Neural cell (in vitro differentiated cells): ENCODE measurements at regions not wholly inside any gene's neighbourhood (a gene's known extent, or its start where the extent isn't known, plus 50 kb on each side); places are given as distances from the start of the nearest gene placed in this dataset.

Experiments used
- EP300 ChIP-seq: fragments of 450-650 bp; conservative IDR thresholded peaks from 2 replicates; pipeline ENCODE4 v1.6.1; 2014; ENCODE audit warnings: antibody characterized with exemption, mild to moderate bottlenecking, moderate library complexity; ENCODE audit not compliant: poor library complexity, severe bottlenecking
- EZH2 ChIP-seq: fragments of 200-600, 300-800 bp; shearing (Covaris generic), sonication (generic); IDR thresholded peaks from 2 replicates; pipeline ENCODE4 v1.6.1; 2014; ENCODE audit warnings: antibody characterized with exemption, low read length, borderline replicate concordance, mild to moderate bottlenecking; ENCODE audit not compliant: insufficient read depth, poor library complexity, severe bottlenecking
- MXI1 ChIP-seq: fragments of 450-650 bp; conservative IDR thresholded peaks from 2 replicates; pipeline ENCODE4 v1.6.1; 2014; ENCODE audit warnings: antibody characterized with exemption, mild to moderate bottlenecking; ENCODE audit not compliant: poor library complexity, severe bottlenecking
- POLR2AphosphoS5 ChIP-seq: IDR thresholded peaks from 2 replicates; pipeline ENCODE4 v1.6.1; 2012
- RAD21 ChIP-seq: fragments of 450-650 bp; conservative IDR thresholded peaks from 2 replicates; pipeline ENCODE4 v1.6.1; 2014; ENCODE audit warnings: antibody characterized with exemption, mild to moderate bottlenecking, moderate library complexity
- TAF1 ChIP-seq: IDR thresholded peaks from 2 replicates; pipeline ENCODE4 v1.6.1; 2012; ENCODE audit warnings: low read depth
- TF ChIP-seq, protein P1 (sequence below): fragments of 450-650 bp; IDR thresholded peaks from 2 replicates; pipeline ENCODE4 v1.5.1; 2014; ENCODE audit warnings: antibody characterized with exemption, mild to moderate bottlenecking, moderate library complexity; ENCODE audit not compliant: poor library complexity, severe bottlenecking
- TF ChIP-seq, protein P2 (sequence below): IDR thresholded peaks from 2 replicates; pipeline ENCODE4 v1.6.1; 2012; ENCODE audit warnings: borderline replicate concordance

DNA sequence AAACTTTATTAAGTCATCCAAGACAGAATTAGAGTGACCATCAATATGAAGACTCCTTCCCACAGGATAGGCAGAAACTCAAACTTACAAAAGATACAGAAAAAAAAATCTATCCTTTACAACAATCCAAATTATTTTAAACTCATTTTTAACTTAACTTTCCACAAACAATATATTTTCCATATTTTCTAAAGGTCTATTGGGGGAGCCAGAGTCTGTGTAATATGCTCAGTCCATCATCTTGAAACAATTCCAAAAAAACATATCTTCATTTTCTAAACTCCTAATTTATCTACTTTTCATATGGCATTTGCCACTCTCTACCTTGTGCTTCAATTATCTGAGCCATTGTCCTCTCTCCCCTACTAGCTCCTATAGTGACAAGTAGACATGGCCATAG is 378.1 kb downstream of the PDGFC start:
- TF ChIP-seq, protein P1, sequence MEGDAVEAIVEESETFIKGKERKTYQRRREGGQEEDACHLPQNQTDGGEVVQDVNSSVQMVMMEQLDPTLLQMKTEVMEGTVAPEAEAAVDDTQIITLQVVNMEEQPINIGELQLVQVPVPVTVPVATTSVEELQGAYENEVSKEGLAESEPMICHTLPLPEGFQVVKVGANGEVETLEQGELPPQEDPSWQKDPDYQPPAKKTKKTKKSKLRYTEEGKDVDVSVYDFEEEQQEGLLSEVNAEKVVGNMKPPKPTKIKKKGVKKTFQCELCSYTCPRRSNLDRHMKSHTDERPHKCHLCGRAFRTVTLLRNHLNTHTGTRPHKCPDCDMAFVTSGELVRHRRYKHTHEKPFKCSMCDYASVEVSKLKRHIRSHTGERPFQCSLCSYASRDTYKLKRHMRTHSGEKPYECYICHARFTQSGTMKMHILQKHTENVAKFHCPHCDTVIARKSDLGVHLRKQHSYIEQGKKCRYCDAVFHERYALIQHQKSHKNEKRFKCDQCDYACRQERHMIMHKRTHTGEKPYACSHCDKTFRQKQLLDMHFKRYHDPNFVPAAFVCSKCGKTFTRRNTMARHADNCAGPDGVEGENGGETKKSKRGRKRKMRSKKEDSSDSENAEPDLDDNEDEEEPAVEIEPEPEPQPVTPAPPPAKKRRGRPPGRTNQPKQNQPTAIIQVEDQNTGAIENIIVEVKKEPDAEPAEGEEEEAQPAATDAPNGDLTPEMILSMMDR, result no peak
- TF ChIP-seq EZH2 (no peak), EP300 (no peak), POLR2AphosphoS5 (no peak), TAF1 (no peak), RAD21 (no peak), MXI1 (no peak)
- TF ChIP-seq, protein P2, sequence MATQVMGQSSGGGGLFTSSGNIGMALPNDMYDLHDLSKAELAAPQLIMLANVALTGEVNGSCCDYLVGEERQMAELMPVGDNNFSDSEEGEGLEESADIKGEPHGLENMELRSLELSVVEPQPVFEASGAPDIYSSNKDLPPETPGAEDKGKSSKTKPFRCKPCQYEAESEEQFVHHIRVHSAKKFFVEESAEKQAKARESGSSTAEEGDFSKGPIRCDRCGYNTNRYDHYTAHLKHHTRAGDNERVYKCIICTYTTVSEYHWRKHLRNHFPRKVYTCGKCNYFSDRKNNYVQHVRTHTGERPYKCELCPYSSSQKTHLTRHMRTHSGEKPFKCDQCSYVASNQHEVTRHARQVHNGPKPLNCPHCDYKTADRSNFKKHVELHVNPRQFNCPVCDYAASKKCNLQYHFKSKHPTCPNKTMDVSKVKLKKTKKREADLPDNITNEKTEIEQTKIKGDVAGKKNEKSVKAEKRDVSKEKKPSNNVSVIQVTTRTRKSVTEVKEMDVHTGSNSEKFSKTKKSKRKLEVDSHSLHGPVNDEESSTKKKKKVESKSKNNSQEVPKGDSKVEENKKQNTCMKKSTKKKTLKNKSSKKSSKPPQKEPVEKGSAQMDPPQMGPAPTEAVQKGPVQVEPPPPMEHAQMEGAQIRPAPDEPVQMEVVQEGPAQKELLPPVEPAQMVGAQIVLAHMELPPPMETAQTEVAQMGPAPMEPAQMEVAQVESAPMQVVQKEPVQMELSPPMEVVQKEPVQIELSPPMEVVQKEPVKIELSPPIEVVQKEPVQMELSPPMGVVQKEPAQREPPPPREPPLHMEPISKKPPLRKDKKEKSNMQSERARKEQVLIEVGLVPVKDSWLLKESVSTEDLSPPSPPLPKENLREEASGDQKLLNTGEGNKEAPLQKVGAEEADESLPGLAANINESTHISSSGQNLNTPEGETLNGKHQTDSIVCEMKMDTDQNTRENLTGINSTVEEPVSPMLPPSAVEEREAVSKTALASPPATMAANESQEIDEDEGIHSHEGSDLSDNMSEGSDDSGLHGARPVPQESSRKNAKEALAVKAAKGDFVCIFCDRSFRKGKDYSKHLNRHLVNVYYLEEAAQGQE, result no peak
